HFF-Myc (cell line): ENCODE measurements at regions not wholly inside any gene's neighbourhood (a gene's known extent, or its start where the extent isn't known, plus 50 kb on each side); places are given as distances from the start of the nearest gene placed in this dataset.

Experiments
- DNase-seq: peaks from one replicate; pipeline ENCODE4 v3.0.0-alpha.2; 2011; ENCODE audit warnings: low read depth; ENCODE audit errors: extremely low read depth
- H3K4me3 ChIP-seq: replicated peaks from 2 replicates; pipeline ENCODE4 v1.5.1; 2011; ENCODE audit warnings: low read depth, mild to moderate bottlenecking, control low read depth, low read length
- TF ChIP-seq, protein P1 (sequence below): IDR thresholded peaks from 2 replicates; pipeline ENCODE4 v1.5.1; 2012; ENCODE audit warnings: mild to moderate bottlenecking, low read depth, low read length, control low read depth; ENCODE audit errors: missing control alignments

DNA sequence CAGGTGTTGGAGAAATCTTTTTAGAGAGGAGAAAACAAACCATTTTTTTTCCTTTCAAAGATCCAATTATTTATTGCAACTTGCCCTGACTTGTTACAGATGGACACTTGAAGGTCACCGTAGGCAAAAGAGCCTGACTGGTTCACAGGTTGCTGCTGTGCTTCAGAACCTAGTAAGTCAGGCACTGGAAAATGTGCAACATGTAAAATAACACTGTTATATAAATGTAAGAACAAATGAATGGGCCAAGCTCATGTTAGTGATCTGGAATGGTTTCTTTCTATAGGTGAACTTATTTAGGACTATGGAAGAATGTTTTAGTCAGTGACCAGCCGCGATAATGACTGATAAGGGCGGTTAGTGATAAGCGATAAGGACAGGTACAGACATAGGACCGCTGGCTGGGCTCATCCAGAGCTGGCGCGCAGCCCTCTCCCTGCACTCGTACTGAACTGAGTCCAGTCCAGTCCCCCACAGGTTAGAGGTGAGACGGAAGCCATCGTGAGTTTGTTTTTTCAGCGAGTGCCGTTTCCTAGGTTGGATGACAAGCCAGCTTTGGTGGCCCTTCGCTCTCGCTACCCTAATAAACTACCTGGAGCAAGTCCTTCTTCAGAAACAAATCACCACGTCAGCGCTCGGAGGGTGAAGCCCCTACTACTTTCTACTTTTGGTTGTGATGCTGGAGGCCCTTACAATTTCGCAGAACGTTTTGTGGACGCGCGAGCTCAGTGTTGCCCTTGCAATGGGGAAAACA lies 94.4 kb upstream of the PRDM1 start:
- TF ChIP-seq, protein P1, sequence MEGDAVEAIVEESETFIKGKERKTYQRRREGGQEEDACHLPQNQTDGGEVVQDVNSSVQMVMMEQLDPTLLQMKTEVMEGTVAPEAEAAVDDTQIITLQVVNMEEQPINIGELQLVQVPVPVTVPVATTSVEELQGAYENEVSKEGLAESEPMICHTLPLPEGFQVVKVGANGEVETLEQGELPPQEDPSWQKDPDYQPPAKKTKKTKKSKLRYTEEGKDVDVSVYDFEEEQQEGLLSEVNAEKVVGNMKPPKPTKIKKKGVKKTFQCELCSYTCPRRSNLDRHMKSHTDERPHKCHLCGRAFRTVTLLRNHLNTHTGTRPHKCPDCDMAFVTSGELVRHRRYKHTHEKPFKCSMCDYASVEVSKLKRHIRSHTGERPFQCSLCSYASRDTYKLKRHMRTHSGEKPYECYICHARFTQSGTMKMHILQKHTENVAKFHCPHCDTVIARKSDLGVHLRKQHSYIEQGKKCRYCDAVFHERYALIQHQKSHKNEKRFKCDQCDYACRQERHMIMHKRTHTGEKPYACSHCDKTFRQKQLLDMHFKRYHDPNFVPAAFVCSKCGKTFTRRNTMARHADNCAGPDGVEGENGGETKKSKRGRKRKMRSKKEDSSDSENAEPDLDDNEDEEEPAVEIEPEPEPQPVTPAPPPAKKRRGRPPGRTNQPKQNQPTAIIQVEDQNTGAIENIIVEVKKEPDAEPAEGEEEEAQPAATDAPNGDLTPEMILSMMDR: no peak
- peak overlapping the region; percentile 55 for H3K4me3 ChIP-seq
- DNase-seq: no peak

DNA sequence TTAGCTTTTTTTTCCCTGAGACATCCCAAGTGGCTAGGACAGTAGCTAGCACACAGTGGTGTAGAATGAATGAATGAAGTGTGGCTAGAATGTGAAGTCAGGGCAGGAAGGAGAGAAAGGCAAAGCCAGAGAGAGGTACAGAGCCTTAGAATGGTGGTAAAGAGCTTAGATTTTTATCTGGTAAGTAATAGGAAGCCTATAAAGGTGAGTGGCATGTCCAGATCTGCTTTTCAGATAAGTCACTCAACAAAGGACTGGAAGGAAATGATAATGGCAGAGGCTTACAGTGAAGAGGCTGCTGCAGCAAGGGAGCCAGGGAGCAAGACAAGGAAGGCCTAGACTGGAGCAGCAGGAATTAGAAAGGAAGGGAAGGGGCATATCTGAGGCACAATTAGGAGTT lies 96.0 kb upstream of the PRDM1 start:
- no peak for DNase-seq
- TF ChIP-seq, protein P1: no peak
- H3K4me3 ChIP-seq: no peak overlapping the region

DNA sequence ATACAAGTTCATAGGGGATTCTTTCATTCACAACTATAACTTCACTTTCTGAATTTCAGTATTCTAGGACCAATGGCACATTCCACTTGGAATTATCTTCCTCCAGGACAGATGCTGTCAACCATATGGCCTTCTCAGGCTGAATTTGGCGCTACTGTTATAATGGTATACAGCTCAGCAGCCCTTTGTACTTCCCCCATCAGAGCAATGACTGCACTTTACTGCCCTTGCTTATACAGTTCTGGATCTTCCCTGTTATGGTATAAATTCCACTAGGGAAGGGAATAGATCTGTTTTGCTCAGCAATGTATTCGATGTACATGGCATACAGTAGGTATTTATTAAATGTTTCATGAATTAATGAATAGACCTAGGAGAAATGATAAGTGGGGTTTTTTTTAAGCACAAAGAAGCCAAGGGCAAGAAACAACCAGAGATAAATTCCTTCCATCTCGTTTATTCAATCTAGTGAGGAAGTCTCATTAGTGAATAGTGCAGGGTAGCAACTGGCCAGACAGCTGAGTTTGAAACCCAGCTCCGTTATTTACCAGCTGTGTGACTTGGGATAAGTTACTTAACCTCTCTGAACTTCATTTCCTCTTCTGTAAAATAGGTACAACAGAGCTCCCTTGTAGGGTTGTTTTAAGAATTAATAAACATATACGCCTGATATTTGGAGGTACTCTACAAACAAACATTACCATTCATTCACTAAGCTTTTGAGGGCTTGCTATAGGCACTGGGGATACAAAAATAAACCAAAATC lies 97.1 kb upstream of the PRDM1 start:
- TF ChIP-seq, protein P1: no peak
- H3K4me3 ChIP-seq: no peak overlapping the region
- no peak for DNase-seq

DNA sequence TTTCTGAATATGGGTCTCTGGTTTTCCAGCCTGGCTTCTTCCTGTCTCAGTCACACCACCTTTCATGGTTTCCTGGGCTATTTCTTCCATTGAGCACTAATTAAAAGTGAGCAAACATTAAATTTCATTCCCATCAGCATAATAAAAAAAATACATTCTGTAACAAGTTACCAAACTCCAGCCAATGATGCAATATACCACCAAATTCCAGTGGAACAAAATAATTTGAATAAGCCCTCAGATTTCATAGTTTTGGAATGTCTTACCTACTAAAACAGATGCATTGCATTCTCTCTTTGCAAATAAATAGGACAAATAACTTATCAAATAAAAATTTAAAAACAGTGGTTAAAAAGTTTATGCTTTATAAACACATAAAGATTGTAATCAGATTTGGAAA lies 97.8 kb upstream of the PRDM1 start:
- TF ChIP-seq, protein P1: no peak
- DNase-seq: no peak

DNA sequence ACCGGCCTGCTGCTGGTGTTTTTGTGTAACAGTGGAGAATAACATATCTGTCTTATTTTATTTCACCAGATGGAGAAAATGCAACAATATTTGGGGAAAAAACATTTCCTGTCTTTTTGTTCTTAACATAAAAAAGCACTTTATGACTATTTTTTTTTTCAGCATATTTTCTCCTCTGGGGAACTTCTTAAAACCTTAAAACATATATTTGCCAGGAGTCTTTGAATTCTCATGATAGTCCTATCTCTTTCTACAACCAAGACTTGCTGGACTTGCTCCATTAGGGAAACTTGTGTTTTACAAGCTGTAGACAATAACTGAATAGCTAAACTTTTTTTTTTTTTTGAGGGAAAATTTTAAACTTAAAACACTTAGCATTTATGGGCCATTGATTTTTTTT lies 98.6 kb upstream of the PRDM1 start:
- DNase-seq: no peak
- H3K4me3 ChIP-seq: no peak overlapping the region
- TF ChIP-seq, protein P1: no peak

More for the DNA sequence above, 97.8 kb upstream of the PRDM1 start:
- no peak overlapping the region for H3K4me3 ChIP-seq

DNA sequence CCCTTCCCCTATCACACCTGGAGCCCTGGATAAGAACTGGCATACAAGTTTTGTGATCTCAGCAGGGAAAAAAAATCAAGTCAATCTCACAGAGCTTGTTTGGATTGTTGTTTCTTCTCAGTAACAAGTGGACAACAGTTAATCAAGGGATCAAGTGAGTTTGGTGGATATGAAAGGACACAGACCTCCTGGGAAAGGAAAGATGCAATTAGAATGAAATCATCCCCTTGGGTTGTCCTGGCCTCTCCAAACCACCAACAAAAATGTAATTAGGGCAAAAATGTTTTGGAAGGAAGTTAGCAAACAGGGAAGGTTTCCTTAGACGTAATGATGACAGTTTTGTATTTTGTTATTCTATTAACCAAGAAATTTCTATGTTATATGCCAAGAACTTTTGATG lies 99.1 kb upstream of the PRDM1 start:
- TF ChIP-seq, protein P1: no peak
- DNase-seq: no peak
- H3K4me3 ChIP-seq: no peak overlapping the region
